SH-SY5Y (cell line): ENCODE measurements at regions not wholly inside any gene's neighbourhood (a gene's known extent, or its start where the extent isn't known, plus 50 kb on each side); places are given as distances from the start of the nearest gene placed in this dataset.

Experiments
- GATA2 ChIP-seq: IDR thresholded peaks from 2 replicates; pipeline ENCODE4 v1.6.1; 2011; ENCODE audit warnings: mild to moderate bottlenecking, low read depth, low read length
- GATA3 ChIP-seq: IDR thresholded peaks from 2 replicates; pipeline ENCODE4 v1.6.1; 2011; ENCODE audit warnings: low read depth, mild to moderate bottlenecking, low read length, moderate library complexity

DNA sequence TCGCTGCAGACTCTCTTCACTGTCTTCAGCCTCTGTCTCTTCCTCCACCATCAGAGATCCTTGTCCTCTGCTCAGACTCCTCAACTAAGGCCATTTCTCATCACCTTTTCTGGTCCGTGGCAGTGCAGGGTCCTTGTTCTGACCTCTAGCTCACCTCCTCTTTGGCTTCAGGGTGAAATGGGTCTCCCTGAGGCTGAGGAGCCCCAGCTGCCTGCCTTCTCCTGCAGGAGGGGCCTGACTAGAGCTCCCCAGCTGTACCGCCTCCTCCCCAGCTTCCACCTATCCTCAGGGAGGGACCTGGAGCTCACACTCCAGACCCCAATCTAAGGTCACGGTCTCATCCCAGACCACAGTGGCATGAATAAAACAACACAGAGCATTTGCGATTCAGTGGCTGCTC, 203.0 kb downstream of the TRIM29 start:
- TF ChIP-seq GATA2: no peak
- no peak for TF ChIP-seq GATA3
